Ishikawa (cell line): ENCODE measurements at regions not wholly inside any gene's neighbourhood (a gene's known extent, or its start where the extent isn't known, plus 50 kb on each side); places are given as distances from the start of the nearest gene placed in this dataset.

ENCODE experiments used
- CEBPB ChIP-seq: IDR thresholded peaks from 2 replicates; pipeline ENCODE4 v1.6.1; 2012
- CREB1 ChIP-seq: IDR thresholded peaks from 2 replicates; pipeline ENCODE4 v1.6.1; 2012; ENCODE audit warnings: low read depth
- EP300 ChIP-seq: IDR thresholded peaks from 2 replicates; pipeline ENCODE4 v1.6.1; 2012; ENCODE audit warnings: borderline replicate concordance
- FOXM1 ChIP-seq: IDR thresholded peaks from 2 replicates; pipeline ENCODE4 v1.6.1; 2012; ENCODE audit warnings: low read depth, borderline replicate concordance
- NFIC ChIP-seq: IDR thresholded peaks from 2 replicates; pipeline ENCODE4 v1.6.1; 2012
- TAF1 ChIP-seq: IDR thresholded peaks from 2 replicates; pipeline ENCODE4 v1.6.1; 2012; ENCODE audit warnings: low read depth, mild to moderate bottlenecking
- YY1 ChIP-seq: IDR thresholded peaks from 2 replicates; pipeline ENCODE4 v1.6.1; 2012; ENCODE audit warnings: low read depth

- TF ChIP-seq CEBPB: no peak
- TF ChIP-seq EP300: no peak
- no peak for TF ChIP-seq YY1
- no peak for TF ChIP-seq TAF1
- no peak for TF ChIP-seq CREB1
- no peak for TF ChIP-seq FOXM1
- no peak for TF ChIP-seq NFIC
These were observed 667.4 kb downstream of the NYAP2 start for GRCh38 chr2:226066873-226067272.
